GM21619 (cell line): ENCODE measurements at regions not wholly inside any gene's neighbourhood (a gene's known extent, or its start where the extent isn't known, plus 50 kb on each side); places are given as distances from the start of the nearest gene placed in this dataset.
"Not testable (repeated sequence)": the region's sequence is repeated elsewhere in the genome, so short reads cannot be mapped to it uniquely, and the experiment has no call there.

ENCODE experiments used
- ATAC-seq: cut with Tn5 transposase; IDR thresholded peaks from one replicate; pipeline ENCODE4 v1.9.1; 2021; ENCODE audit not compliant: unreplicated experiment

DNA sequence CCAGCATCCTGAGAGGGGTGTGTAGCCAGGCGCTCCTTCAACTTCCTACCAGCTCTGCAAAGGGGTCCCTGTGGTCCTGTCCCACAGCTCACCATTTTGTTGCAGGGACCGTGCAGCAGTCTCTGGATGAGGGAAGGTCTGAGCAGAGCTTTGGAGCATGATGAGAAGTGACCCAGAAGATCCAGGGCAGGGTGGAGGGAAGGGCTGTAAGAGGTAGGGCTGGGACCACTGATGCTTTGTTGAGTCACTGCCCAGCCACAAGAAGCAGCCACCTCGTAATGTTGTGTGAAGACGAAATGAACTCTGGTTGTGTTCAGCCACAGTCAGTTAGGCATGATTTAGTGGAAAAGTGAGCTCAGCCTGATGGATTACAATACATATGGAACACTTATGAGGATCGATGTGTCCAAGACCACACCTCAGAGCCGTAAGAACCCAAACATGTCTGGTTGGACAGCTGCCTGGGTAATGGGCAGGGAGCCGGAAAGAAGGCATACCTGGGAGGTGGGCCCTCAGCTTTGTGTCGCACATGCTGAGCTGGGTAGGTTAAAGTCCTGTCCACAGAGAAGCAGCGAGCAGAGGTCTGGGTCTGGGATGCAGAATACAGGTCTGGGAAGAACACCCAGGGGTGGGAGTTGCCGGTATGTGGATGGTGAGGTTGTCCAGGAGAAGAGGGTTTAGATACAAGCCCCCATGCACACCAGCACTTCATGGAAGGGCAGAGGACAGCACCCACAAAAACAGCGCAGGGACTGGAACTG, 250.1 kb downstream of the GADD45G start:
- ATAC-seq, result no peak

DNA sequence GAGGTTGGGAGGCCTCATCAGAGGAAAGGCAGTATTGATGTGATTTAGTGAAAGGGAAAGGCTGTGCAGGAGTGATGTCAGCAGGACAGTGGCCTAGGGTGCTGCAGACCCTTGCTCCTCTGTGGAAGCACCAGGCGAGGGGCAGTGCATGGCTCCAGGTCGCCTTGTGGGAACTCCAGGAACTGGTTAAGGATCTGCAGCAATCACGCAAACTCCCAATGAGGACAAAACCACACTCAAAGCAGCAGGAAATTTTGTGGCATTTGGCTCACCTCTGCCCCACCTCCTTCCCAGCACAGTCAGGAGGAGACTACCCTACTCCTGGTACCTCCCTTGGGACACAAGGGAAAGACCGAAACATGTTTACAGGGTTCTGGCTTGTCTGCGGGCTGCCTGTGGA, 251.5 kb downstream of the GADD45G start:
- ATAC-seq, result not testable (repeated sequence)

DNA sequence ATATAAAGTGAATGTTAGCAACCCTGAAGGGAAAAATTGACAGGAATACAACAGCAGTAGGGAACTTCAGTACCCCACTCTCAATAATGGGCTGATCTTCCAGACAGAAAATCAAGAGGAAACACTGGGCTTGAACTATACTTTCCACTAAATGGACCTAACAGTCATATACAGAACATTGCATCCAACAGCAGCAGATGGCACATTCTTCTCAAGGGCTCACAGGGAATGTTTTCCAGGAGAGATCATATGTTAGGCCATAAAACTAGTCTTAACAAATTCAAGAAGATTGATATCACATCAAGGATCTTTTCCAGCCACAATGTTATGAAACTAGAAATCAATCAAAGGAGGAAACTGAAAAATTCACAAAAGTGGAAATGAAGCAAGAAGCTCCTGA, 252.1 kb downstream of the GADD45G start:
- not testable (repeated sequence) for ATAC-seq

DNA sequence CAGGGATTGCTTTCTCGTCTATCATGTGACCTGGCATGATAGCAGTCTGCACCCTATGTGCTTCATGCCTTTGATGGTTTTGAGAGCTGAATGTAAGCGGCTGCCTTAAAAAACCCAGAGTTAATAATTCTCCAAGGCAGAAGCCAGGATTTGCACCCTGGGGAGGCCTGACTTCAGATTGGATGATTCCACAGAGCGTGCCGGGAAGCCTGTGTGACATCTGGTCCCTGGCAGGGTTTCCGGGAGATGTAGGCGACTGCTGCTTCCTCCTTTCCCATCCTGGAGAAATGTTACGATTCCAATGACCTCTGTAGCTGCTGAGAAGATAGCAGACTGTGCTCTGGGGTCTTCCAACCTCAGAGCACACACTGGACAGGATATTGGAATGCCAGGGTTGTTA, 255.0 kb downstream of the GADD45G start:
- not testable (repeated sequence) for ATAC-seq

DNA sequence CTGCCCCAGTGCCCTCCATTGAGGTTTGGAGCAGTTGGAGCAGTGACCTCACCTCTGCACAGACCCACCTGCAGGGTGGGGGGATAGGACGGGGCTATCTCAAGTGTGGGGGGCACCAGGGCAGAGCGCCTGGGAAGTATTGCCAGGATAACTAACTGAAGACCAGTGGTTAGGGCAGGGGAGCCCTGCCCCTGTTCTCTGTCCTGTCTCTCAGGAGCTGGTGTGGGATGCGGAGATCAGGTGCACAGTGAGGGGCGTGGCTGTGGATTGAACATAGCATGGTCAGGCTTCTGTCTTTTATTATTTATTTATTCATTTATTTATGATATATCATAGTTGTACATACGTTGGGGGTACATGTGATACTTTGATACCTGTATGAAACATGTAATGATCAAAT, 256.6 kb downstream of the GADD45G start:
- not testable (repeated sequence) for ATAC-seq

DNA sequence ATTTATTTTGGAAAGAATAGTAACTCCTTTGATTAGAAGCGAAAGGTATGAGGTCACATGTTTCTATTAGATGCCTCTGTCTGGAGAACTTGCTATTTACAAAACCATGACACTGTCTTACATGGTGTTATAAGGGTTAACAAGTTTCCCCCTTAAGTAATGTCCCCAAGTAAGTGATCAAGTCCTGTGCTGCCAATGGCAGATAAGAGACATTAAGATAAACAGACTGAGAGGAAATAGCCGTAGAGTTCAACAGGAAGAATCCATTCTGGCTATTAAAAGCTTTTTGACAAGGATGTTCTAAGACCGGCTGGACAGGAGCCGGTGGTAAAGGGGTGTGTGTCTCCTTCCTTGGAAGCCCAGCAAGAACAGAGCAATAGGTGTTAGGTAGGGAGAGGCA, 257.5 kb downstream of the GADD45G start:
- ATAC-seq, result no peak

DNA sequence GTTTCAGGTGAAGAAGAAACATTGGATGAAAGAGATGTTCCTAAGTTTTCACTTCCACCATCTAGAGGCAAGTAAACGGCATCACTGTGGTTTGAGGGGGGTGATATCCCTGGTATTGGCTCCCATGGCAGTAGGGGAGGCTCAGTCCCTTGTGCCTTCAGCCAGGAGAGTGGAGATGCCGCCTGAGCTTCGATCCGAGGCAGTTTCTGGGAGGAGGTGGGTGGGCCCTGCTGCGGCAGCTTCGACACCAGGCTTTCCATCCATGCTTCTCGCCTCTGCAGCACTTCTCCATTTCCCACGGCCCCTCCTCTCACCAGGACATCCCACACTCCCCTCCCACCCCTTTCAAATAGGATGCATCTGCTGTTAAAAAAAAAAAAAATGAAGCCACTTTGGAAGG, 258.3 kb downstream of the GADD45G start:
- no peak for ATAC-seq

DNA sequence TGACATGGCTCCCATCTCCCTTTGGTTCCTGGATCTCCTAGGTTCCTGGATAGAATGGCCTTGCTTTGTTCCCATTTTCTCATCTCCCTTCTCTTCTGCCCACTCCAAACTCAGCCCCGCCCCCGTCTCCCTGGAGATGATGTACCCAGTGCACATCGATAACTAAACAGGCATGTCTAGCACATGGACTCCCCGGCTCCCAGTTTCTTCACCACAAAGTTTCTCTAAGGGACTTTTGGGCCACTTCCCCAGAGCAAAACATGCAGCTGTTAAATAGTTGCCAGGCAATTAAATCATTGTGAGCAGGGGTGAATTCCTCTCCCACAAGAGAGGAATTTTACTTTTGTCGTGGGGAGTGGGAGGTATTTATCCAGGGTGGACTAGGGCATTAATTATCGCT, 259.0 kb downstream of the GADD45G start:
- ATAC-seq, result no peak

DNA sequence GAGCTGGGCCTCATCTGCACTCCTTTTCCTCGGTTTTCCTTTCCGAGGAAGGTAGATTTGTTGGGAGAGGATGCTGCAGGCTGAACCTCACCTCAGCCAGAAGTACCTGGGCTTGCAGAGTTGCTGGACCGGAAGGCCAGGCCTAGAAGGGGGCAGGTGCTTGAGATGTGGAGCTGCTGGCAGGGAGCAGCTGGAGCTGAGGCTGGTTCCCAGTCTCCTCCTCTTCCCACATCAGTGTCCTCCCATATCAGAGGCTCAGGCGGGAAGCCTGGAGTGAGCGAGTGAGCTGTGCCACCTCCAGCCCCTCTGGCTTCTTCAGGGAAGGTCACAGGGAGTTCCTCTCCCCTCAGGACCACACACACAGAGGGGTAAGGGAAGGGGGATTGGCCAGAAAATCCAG, 259.4 kb downstream of the GADD45G start:
- no peak for ATAC-seq

DNA sequence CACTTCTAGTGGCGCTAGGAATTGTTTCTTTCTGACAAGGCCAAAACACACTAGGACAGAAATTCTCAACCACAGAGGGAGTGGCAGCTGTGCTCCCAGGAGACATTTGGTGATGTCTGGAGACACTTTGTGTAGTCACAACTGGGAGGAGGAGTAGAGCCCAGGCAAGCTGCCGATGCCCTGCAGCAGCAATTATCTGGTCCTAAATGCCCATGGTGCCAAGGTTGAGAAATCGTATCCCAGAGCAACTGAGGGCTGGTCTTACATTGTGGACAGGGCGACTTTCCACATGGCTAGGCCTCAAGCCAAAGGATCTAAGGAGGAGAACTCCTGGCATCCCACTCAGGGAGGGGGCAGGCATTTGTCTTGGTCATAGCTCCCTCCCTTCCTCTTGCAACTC, 259.9 kb downstream of the GADD45G start:
- ATAC-seq, result no peak

DNA sequence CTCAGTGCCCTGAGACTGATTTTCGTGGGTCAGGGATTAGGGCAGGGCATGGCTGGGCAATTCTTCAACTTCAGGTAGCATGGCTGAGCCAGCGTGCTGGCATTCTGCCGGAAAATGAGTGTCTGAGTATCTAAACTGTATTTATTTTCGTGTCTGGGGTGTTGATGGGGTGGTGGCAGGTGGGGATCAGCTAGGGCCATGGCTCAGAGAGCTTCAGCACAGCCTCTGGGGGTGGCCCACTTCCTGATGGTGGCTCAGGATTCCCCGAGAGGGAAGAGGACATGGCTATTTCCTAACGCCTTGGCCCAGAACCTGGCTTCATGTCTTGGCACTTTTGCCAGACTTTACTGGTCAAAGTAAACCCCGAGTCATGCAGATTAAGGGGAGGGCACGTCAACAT, 260.5 kb downstream of the GADD45G start:
- no peak for ATAC-seq

DNA sequence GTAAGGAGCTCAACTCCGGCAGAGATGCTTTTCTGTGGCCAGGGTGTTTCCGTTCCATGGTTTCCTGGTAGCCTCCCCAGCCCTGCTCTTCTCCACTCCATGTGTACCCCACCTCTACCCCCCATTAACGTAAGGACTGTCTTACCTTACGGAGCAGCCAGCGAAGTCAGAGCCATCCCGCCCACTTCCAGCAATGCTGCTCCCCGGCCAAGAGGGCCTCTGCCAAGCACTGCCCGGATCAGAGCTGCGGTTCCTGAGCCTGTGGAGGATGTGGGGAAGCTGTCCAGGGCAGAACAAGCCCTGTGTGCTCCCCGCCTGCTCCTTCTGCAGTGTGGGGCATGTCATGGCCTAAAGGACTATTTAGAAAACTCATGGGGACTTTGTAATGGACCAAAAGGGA, 261.2 kb downstream of the GADD45G start:
- ATAC-seq, result no peak

DNA sequence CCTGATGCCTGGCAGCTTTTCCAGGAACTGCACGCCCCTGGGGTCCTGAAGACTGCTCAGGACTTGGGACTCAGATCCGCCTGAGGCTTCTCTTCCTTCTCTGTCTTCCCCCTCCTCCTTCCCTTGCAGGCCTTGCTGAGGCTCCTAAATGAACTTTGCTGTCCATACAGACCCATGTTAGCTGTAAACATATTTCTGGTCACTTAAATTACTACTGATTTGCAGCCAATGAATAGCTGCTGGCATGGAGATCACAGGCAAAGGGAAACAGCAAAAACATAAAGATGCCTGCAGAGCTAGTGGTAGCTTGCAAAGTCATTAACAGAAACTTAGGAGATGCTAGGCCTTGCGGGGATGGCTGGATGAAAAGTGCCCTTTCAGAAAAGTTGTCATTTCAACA, 261.9 kb downstream of the GADD45G start:
- no peak for ATAC-seq

DNA sequence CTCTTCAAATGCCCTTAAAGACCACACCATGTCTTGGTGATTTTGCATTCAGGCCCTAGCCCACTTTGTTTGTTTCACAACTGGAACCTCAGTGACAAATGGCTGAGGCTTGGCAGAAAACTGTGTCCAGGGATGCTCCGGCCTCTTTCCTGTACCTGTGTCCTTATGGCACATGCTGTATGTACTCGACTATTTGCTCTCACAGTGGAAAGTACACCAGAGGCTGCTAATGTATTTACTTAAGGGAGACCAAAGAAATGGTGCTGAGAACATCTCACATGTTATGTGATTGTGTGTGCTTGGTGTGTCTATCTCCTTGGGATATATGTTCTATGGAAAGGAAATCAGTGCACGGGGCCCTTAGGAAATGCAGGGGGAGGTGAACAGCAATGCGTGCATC, 263.3 kb downstream of the GADD45G start:
- ATAC-seq, result no peak

DNA sequence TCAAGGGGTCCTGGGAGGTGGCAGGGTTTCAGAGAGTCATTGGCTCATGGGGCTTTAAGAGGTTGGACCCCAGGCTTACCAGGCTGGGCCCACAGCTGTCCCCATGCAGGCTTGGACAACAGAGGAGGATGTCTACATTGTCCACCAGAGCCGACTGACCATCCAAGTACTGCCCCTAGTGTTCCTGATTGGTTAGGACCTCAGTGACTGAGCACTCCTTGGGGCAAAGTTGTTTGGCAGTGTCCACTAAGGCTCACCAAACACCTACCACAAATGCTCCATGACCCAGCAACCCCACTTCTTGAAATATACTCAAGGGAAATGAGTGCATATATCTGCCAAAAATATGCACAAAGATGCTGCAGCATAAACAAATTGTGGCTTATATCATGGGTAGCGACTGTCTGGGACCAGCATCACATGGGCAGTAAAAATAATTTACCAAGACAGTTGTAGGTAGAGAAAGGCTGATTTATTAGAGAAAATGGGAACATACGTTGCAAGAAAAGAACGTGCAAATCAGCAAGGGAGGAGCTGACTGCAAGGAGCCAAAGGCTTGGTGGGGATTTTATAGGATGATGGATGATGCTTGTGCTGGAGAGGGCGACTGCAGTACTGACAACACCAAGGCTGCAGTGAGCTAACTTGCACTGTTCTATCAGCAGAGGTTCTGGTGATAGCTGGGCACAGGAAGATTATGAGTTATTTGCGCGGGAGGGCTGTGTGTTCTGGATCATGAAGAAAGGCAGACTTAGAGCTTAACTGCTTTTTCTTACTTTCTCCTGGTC, 265.2 kb downstream of the GADD45G start:
- no peak for ATAC-seq

DNA sequence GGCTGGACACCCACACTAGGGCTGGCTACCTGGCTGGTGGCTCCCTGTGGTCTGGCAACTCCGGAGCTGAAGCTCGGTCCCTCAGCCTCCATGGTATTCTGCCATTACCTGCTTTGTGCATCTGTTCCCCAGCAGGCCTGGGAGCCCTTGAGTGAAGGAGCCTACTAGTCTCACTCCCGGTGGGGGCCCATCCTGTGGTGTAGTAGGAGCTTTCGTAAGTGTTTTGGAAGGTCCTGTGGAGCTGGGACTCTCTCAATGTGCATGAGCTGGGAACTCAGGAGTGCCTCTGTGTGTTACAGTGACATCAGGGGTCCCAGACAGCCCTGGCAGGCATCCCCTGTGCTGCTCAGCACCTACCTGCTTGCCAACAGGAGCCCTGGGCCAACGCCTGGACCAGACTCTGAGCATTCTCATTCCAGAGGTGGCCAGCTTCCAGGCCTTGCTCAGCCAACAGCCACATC, 267.1 kb downstream of the GADD45G start:
- ATAC-seq, result no peak

DNA sequence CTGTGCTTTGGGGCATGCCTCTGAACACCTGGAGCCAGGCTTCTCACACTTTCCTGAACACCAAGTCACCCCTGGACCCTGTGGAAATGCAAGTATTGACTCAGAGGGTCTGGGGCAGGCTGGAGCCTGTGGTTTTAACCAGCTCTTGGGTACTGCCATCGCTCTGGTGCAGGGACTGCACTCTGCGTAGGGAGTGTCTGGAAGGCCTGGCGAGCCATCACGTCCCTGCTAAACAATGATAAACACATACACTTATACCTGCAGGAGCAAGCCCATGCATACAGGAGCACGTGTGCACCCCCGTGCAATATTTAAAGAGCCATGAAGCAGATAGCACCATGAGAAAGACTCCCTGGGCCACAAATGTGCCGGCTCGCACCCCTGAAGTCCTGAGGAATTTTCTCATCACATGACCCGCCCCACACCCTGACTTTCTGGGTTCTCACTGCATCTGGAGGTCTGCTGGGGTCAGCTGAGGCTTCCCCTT, 267.7 kb downstream of the GADD45G start:
- no peak for ATAC-seq

DNA sequence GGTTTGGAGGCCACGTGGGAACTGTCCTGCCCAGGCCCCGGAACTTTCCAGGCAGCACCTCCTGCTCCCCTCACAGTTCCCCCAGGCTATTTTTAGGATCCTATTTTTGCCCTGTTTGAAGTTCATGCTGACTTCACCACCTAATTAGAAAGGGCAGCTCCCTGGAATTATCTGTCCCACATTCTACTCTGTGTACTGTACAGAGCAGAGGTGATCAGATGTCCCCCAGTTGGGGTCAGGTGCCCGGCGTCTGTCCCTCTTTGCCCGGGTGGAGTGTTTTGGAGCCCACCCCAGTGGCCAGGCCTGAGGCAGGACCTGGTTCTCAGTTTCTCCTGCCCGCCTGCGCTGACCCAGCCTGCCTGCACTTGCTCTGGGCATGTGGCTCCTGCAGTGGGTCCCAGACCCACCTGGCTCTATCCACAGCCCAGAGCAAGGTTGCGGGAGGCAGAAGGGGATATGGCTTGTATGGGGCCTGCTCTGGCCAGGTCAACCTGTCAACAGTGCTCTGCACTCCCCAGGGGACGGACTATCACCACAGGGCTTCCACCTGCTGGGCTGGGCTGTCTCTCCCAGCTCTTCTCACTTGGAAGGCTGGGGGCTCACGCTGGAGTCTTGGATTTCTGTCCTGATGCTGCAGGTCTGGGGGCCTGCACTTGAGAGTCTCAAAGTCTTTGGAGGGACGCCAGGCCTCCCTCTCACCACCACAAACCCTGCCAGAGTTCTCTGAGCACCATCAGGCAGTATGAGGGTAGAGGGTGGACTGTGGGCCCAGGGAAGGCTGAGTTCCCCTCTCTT, 268.3 kb downstream of the GADD45G start:
- no peak for ATAC-seq

DNA sequence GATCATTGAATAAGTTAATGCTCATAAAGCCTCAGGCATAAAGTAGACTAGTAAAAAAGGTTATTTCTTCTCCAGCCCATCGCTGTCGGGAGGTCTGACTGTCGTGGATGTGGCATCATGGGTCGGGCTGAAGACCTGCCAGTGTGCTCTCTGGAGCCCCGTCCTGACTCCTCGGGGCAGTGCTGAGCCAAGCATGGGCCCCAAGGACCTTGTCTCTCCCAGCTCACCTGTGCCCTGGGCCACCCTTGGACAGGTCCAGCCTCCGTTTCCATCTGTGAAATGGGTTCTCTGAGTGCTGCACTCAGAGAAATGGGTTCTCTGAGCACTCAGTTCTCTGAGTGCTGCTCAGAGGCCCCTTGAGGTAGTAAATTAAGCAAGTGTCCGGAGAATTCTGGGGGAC, 269.0 kb downstream of the GADD45G start:
- no peak for ATAC-seq

DNA sequence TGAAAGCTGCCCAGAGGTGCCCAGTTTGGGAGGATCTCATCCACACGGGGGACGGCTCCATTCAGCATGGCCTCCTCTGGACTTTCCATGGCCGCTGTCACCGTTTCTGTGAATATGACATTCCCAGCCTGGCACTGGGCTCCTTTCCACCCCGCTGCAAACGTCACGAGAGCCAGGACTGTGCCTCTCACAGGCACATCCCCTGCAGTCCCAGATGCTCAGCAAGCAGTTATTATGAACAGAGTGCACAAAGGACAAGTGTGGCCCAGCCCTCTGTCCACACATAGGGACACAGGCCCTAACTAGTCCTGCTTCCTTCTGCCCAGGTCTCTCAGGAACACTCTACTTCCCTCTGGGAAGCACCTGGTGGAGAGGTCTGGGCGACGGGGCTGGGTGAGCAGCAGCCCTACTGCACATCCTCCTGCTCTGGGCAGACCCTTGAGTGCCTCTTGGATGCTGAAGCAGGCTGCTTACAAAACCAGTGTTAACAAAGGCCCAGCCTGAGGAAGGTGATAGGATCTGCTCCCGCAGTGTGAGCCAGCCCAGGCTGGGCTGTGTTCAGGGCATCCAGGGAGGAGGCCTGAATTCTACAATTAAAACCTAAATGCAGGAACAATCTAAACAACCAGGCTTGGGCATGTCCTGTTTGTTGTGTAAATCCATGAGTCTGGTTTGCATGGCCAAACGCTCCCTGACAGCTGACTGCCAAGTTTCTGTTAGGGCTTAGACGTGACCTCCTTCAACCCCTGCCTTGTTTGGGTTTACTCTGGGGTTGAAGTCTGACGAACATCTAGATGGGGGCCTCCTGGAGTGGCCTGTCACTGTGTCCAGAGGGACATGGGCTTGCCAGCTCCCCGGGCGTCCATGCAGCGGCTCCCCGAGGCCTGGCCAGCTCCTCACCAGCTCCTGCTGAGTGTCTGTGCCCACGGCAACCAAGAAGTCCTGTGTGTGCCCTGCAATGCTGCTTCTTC, 269.8 kb downstream of the GADD45G start:
- no peak for ATAC-seq
